Right lung (tissue), 2 donors: ENCODE measurements at regions not wholly inside any gene's neighbourhood (a gene's known extent, or its start where the extent isn't known, plus 50 kb on each side); places are given as distances from the start of the nearest gene placed in this dataset.
"Not testable (repeated sequence)": the region's sequence is repeated elsewhere in the genome, so short reads cannot be mapped to it uniquely, and the experiment has no call there.

Source experiments
- DNase-seq, 2 donors: peaks; one replicate each; pipeline ENCODE4 v3.0.0-alpha.2; 2013

DNA sequence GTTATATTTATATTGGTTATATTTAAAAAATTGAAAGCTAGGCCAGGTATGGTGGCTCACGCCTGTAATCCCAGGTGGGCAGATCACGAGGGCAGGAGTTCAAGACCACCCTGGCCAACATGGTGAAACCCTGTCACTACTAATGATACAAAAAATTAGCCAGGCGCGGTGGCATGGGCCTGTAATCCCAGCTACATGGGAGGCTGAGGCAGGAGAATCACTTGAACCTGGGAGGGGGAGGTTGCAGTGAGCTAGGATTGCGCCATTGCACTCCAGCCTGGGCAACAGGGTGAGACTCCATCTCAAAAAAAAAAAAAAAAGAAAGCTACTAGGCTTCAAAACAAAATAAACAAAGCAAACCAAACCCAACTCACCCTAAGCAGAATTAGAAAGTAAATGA, 109.0 kb upstream of the SERPINE2 start:
- DNase-seq: not testable (repeated sequence)

- DNase-seq: no peak
These were observed 108.1 kb upstream of the SERPINE2 start for GRCh38 chr2:224147174-224147573.

DNA sequence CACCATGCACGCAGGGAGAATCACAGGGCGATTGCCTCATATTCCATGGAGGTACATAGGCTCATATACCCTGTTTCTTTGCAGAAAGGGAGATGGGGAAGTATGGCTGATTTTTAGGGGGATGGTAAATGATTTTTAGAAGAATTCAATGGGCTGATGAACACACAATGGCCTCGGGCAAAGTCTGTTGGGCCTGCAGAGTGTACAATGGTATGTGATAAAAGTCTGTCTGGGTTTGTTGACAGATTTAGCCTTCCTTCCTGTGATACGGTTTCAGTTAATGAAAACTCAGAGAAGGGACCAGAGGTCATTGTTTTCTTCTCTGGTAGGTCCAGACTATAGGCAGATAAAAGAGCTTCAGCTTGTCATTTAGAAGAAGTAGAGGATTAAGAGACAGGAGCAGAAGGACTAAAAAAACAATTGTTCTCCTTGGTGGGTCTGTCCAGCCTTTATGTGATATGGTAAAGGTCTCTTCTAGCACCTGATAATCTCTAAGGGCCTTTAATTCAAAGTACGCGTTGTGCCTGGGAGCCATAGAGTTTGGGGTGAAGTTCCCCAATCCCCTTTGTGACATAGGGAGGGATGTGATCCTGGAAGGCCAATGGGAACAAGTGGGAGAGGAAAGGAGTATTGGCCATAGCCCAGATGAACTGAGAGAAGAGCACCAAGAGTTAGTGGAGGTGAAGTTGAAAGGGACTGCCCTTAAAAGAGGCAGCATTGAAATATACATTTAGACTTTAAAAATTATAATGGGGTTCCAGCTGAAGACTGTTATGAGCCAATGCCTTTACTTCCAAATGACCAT, 107.5 kb upstream of the SERPINE2 start:
- no peak for DNase-seq

- DNase-seq: no peak
These were observed 106.8 kb upstream of the SERPINE2 start for GRCh38 chr2:224145751-224146355.

GRCh38 chr2:224143526-224143925, 104.4 kb upstream of the SERPINE2 start:
- no peak for DNase-seq

GRCh38 chr2:224142397-224143312, 103.6 kb upstream of the SERPINE2 start:
- no peak for DNase-seq

- DNase-seq: no peak
These were observed 102.2 kb upstream of the SERPINE2 start for GRCh38 chr2:224141304-224141703.

- no peak for DNase-seq
These were observed 98.1 kb upstream of the SERPINE2 start for GRCh38 chr2:224137208-224137607.

DNA sequence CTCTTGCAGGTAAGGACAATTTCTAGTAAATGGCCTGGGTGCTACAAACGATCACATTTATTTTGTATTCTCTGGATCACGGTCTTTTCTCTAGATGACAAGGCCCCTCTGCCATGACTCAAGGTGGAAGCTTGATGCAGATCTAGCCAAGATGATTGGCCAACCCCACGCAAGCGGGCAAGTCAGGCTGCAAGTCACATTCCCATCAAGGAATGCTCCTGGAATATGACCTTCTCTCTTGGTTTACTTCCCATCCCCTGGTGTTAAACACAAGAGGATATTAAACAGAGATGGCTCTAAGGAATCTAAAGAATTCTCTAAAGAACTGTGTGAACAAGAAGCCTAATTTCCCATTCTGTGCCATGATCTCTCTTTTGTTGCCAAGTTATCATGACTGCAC, 97.3 kb upstream of the SERPINE2 start:
- DNase-seq: no peak

- no peak for DNase-seq
These were observed 96.8 kb upstream of the SERPINE2 start for GRCh38 chr2:224135881-224136280.

DNA sequence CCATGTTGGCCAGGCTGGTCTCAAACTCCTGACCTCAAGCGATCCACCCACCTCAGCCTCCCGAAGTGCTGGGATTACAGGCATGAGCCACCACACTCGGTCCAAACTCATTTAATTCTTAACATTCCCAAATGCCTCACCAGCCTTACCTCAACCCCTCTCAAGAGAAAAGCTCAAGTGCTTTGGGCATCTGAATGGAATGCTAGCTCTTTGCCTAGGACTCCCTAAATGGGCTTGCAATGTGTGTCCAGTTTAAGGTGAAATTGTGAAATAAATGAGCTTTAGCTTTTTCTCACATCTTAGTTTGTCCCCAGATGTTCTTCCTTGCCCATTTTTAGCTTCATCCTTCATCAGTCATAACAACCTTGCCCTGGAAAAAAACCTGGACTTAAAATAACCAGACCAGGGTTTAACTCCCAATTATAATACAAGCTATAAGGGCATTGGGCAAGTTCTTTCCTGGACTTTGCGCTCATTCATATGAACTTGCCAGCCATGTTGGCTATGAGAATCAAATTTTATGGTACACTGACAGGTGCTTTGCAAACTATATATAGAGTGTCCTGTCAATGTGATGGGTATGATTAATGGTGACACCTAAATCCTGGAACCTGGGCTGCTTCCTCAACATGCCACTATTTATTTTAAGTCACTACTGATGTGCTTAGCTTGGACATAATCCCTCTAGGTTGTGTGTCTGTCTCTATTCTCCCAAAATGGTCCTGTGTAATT, 95.1 kb upstream of the SERPINE2 start:
- no peak for DNase-seq

GRCh38 chr2:224133387-224133786, 94.3 kb upstream of the SERPINE2 start:
- no peak for DNase-seq

DNA sequence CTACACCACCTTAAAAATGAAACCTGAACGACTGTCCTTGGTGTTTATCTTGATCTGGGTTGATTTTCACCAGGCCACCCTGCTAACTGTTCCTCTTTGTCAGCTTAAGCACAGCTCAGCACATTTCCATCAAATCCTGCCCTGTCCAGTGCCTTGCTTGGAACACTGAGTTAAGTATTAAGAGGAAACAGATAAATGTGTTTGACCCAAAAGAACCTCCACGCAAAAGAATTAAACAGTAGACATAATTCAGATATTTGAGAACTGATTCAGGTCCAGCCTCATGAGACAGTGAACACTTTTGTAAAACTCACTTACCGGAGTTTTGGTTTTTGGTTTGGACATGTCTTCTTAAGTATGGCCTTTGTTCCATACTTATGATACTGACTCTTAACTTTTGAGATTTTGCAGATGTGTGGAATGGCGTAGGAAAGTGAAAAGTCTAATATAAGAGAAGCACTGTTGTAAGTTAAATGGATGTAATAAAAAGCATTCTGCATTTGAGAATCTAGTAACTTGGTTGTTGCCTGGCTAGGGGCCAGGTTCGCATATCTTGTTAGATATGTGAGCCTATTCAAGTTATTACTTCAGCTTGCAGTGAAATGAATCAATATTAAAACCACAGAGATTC, 88.9 kb upstream of the SERPINE2 start:
- no peak for DNase-seq

DNA sequence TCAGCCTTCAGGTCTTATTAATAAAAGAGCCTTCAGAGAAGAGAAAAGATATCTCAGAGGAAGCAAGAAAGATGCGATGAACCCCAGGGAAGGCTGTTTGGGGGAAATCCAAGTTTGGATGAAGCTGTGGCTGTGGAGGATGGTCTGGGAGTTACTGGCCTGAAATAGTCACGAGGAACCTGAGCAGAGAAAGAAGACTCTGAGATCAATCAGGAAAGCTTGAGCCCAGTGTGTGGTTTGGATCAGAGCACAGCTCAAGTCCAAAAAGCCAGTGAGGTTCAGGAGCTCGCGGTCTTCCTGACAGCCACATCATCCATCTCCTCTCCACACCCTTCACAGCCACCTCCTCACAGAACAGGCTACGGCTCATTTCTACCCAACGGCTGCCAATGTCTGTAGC, 87.4 kb upstream of the SERPINE2 start:
- no peak for DNase-seq

GRCh38 chr2:224126003-224126402, 86.9 kb upstream of the SERPINE2 start:
- no peak for DNase-seq

DNA sequence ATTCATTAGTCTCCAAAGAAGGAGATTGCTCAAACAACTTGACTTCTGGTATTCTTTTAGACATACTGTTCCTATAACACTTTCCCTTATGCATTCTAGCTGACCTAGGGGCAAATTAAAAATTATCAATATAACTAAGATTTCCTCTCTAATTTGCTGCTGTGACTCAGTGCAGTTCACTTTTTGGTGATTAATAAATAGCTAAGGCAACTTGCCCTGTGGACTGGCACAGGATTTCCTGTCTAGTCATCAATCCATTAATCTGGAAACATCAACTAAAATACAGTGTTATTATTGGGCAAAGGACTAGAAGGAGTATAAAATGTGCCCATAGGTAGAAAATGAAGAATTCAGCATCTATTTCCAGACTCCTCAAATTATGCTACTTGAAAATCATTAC, 83.5 kb upstream of the SERPINE2 start:
- DNase-seq: no peak

DNA sequence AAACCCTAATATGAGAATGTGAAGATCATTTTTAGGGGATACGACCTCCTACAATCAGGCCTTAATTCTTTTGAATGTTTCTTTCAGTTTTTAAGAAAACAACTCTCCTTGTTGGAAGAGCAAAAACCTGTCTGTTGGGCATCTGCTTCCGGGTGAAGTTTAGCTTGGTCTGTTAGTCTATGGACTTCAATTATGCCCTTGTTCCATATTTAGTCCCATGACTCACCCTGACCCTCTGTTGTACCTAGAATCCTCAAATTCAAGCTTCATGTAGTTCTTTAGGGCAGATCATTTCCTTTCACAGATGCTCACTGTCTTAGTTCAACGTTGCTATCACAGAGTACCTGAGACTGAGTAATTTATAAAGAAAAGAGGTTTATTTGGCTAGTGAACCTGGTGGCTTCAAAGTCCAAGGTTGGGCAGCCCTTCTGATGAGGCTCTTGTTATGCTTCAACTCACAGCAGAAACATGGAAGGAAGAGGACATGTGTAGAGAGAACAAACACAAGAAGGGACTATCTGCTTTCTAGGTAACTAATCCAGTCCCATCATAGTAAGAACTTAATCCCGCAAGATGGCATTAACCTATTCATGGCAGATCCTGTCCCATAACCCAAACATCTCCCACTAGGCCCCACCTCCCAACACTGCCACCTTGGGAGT, 82.5 kb upstream of the SERPINE2 start:
- no peak for DNase-seq

- no peak for DNase-seq
These were observed 81.9 kb upstream of the SERPINE2 start for GRCh38 chr2:224120986-224121385.

DNA sequence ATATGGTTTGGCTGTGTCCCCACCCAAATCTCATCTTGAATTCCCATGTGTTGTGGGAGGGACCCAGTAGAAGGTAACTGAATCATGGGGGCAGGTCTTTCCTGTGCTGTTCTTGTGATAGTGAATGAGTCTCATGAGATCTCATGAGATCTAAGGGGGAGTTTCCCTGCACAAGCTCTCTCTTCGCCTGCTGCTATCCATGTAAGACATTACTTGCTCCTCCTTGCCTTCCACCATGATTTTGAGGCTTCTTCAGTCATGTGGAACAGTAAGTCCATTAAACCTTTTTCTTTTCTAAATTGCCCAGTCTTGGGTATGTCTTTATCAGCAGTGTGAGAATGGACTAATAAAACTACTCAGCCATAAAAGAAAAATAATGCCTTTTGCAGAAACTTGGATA, 80.8 kb upstream of the SERPINE2 start:
- DNase-seq: not testable (repeated sequence)

- no peak for DNase-seq
These were observed 75.3 kb upstream of the SERPINE2 start for GRCh38 chr2:224114428-224114827.

GRCh38 chr2:224113930-224114329, 74.8 kb upstream of the SERPINE2 start:
- not testable (repeated sequence) for DNase-seq
